ENCODE measurements at regions not wholly inside any gene's neighbourhood (a gene's known extent, or its start where the extent isn't known, plus 50 kb on each side); places are given as distances from the start of the nearest gene placed in this dataset.

DNA sequence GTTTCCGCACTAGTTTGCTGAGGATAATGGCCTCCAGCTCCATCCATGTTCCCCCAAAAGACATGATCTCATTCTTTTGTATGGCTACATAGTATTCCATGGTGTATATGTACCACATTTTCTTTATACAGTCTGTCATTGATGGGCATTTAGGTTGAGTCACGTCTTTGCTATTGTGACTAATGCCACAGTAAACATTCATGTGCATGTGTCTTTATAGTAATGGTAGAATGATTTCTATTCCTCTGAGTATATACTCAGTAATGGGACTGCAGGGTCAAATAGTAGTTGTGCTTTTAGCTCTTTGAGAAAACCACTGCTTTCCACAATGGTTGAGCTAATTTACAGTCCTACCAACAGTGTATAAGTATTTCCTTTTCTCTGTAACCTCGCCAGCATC is 78.3 kb upstream of the BCL9 start:
- no peak for DNase-seq

GRCh38 chr1:147466543-147466942 is 74.8 kb upstream of the BCL9 start:
- no peak for DNase-seq

DNA sequence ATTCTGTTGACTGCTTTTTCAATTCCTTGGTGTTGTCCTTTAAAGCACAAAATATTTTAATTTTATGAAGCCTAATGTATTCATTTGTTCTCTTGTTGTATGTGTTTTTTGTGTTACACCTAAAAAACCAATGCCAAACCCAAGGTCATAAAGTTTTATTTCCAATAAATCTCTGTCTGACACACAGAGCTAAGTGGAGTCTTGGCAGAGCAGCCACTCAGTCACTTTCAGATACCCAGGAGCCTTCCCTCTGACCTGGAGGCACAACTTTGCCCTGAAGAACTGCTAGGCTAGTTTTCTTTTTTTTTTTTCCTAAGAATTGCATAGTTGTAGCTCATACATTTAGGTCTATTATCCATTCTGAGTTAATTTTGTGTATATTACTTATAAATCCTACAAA is 71.2 kb upstream of the BCL9 start:
- DNase-seq: no peak

DNA sequence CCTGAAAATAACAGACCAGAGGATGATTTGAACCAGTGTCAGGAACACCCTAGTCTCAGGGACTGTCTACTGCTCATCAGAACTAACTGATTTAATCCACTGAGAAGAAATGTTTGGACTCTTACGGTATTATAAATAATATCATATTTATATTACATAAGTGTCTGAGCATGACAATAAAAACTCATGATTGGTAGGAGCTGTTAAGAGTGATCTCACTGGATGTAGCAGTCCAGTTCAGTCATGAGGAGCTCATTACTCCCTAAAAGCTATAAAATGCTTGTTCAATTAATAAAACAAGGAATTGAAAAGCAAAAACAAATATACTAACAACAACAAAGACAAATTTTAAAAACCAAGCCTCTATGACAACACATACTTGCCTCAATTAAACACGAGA is 68.8 kb upstream of the BCL9 start:
- DNase-seq: no peak

GRCh38 chr1:147472966-147473732 is 68.2 kb upstream of the BCL9 start:
- no peak for DNase-seq

- no peak for DNase-seq
These were observed 67.6 kb upstream of the BCL9 start for GRCh38 chr1:147473733-147474049.

- no peak for DNase-seq
These were observed 65.8 kb upstream of the BCL9 start for GRCh38 chr1:147475488-147475887.

DNA sequence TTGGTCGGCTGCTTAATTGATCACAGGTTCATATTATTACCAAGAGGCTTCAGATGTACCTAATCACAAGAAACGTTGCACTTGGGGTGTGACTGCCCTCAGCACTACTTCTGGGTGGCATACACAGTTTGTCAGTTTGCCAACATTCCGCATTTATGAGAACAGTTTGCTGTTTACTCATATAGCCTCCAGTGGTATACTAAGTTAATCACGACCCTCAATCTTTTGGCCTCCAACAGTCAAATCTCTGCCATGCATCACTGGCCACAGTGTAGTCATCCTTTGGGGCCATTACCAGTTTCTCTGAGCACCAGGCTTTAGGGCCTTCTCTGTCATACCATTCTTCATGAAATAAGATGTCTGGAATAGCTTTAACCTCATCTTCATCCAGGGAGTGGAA is 62.8 kb upstream of the BCL9 start:
- DNase-seq: no peak

DNA sequence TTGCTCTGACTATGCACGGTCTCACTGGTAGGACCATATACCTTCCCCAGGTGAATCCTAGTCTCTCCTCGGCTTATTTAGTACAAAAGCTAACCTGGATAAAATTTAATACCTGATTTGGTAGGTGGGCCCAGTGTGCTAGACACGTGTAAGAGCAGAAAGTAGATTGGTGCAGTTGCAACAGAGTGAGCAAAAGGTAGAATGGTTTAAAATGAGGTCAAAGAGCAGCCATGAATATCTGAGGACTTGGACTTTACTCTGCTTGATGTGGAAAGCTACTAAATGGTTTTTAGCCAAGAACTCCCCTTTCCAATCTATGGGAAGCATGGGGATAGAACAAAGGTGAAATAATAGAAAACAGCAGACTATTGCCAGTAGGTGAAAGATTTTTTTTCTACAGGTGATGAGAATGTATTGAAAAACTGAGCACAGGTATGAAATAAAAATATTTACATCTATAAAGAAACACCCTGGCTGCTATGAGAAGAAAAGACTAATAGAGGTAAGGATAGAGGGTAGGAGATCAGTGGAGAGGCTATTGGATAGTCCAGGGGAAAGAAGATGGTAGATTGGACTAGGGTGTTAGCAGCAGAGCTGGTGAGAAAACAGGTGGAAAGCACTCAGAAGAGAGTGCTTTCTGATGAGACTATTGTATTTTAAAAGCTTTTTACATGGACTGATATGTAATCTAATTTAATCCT is 61.3 kb upstream of the BCL9 start:
- DNase-seq: no peak

- no peak for DNase-seq
These were observed 60.8 kb upstream of the BCL9 start for GRCh38 chr1:147480565-147480935.

DNA sequence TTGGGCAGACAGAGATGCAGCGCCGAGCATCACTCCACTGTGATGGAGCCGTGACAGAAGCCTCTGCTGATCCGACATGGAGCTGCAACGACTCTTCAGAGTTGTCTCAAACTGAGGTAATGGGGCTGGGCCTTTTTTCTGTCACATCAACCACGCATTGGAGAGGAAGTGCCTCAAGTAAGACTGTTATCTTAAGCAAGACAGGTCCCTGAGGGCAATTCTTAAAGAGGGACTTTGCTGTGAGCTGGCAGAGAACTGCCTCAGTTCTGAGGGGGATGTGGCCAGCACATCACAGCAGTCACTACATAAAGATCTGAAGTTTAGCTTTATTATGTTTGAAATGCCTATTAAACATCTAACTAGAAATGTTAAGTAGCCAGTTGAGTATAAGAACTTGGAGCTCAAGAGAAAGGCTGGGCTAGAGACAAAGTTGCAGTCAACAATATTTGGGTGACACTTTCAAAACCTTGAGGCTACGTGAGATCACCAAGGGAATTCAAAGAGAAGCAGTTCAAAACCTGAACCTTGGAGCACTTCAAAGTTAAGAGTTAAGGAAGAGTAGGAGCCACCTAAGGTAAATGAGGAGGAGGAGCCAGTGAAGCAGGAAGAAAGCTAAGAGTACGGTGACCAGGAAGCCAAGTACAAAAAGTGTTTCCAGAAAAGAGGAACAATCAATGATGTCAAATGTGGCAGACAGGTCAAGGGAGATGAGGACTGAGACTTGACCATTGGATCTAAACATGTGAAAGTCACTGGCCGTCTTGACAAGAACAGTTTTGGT is 54.2 kb upstream of the BCL9 start:
- DNase-seq: no peak

- no peak for DNase-seq
These were observed 50.2 kb upstream of the BCL9 start for GRCh38 chr1:147491098-147491497.

Measured in NCI-H2029 (cell line).